HG03139 (cell line): ENCODE measurements at regions not wholly inside any gene's neighbourhood (a gene's known extent, or its start where the extent isn't known, plus 50 kb on each side); places are given as distances from the start of the nearest gene placed in this dataset.

Experiments used
- ATAC-seq: cut with Tn5 transposase; IDR thresholded peaks from one replicate; pipeline ENCODE4 v1.9.1; 2021; ENCODE audit not compliant: unreplicated experiment

GRCh38 chr9:29717631-29718030, 2144.3 kb upstream of the C9orf72 start:
- ATAC-seq, result no peak

- no peak for ATAC-seq
Measured at GRCh38 chr9:29730163-29730562, 2156.9 kb upstream of the C9orf72 start.

GRCh38 chr9:29740518-29740917, 2167.2 kb upstream of the C9orf72 start:
- no peak for ATAC-seq

- ATAC-seq, result no peak
Measured at GRCh38 chr9:29741169-29741568, 2167.9 kb upstream of the C9orf72 start.

GRCh38 chr9:29750062-29750461, 2176.8 kb upstream of the C9orf72 start:
- ATAC-seq, result no peak

- no peak for ATAC-seq
Measured at GRCh38 chr9:29751226-29751625, 2177.9 kb upstream of the C9orf72 start.

GRCh38 chr9:29753638-29754037, 2180.4 kb upstream of the C9orf72 start:
- ATAC-seq, result no peak

- ATAC-seq, result no peak
Measured at GRCh38 chr9:29769019-29769418, 2195.7 kb upstream of the C9orf72 start.

GRCh38 chr9:29773676-29774075, 2200.4 kb upstream of the C9orf72 start:
- ATAC-seq, result no peak

- no peak for ATAC-seq
Measured at GRCh38 chr9:29775491-29775890, 2202.2 kb upstream of the C9orf72 start.

- ATAC-seq, result no peak
Measured at GRCh38 chr9:29778281-29778849, 2205.1 kb upstream of the C9orf72 start.

GRCh38 chr9:29793970-29794369, 2220.7 kb upstream of the C9orf72 start:
- no peak for ATAC-seq

- peak; percentile 80 for ATAC-seq
Measured at GRCh38 chr9:29796291-29796952, 2223.1 kb upstream of the C9orf72 start.

- ATAC-seq, result no peak
Measured at GRCh38 chr9:29798599-29798998, 2225.3 kb upstream of the C9orf72 start.

- no peak for ATAC-seq
Measured at GRCh38 chr9:29799227-29799626, 2225.9 kb upstream of the C9orf72 start.

- ATAC-seq, result no peak
Measured at GRCh38 chr9:29800821-29801220, 2227.5 kb upstream of the C9orf72 start.

- ATAC-seq, result no peak
Measured at GRCh38 chr9:29802454-29802853, 2229.2 kb upstream of the C9orf72 start.

GRCh38 chr9:29806937-29807618, 2233.8 kb upstream of the C9orf72 start:
- ATAC-seq, result no peak

- no peak for ATAC-seq
Measured at GRCh38 chr9:29816954-29817703, 2243.8 kb upstream of the C9orf72 start.

GRCh38 chr9:29822458-29822857, 2249.2 kb upstream of the C9orf72 start:
- no peak for ATAC-seq

- ATAC-seq, result no peak
Measured at GRCh38 chr9:29826421-29826820, 2253.1 kb upstream of the C9orf72 start.

GRCh38 chr9:29830821-29831220, 2257.5 kb upstream of the C9orf72 start:
- ATAC-seq, result no peak
